T-helper 2 cell treated with Interferon-gamma antibody and Interleukin-4, amounts not matched to agents 5 μg/mL and 100 μg/mL, for 36 hours (primary cell): ENCODE measurements at regions not wholly inside any gene's neighbourhood (a gene's known extent, or its start where the extent isn't known, plus 50 kb on each side); places are given as distances from the start of the nearest gene placed in this dataset.

Experiments used
- DNase-seq: peaks from one replicate; pipeline ENCODE4 v3.0.0; 2021; ENCODE audit warnings: low spot score
- H3K27ac Mint-ChIP-seq: one replicate; pipeline ENCODE4 v1.8.0; 2021; ENCODE audit warnings: mild to moderate bottlenecking, mixed read lengths
- H3K27me3 Mint-ChIP-seq: one replicate; pipeline ENCODE4 v1.8.0; 2021; ENCODE audit warnings: low read depth, mixed read lengths
- H3K36me3 Mint-ChIP-seq: one replicate; pipeline ENCODE4 v1.8.0; 2021; ENCODE audit warnings: low read depth, mixed read lengths
- H3K4me1 Mint-ChIP-seq: one replicate; pipeline ENCODE4 v1.8.0; 2021; ENCODE audit warnings: low read depth, mixed read lengths
- H3K4me3 Mint-ChIP-seq: one replicate; pipeline ENCODE4 v1.8.0; 2022; ENCODE audit warnings: mild to moderate bottlenecking, moderate library complexity, mixed read lengths
- H3K9me3 Mint-ChIP-seq: one replicate; pipeline ENCODE4 v1.8.0; 2021; ENCODE audit warnings: mixed read lengths

DNA sequence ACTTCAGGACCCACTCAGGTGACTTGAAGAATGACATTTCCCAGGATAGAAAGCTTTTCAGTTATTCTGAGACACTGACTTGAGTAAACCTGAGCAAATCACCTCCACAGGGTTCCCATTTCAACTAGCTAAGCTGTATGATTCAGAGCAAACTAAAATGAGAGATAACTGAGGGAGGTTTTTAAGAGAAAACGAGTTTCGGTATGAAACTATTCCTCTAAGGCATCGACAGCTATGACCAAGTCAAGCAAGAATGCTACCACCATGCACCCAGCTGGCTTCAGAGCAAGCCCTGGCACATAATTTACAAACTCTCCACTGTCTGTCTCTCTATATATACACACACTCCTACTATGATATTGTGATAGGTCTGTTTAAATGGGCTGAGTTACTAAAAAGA is 75.4 kb downstream of the PERP start:
- Mint-ChIP-seq H3K9me3 (no peaks in the 10 kb centered on the region), H3K27ac (no peak overlapping the region), H3K4me1 (no peaks in the 10 kb centered on the region), H3K27me3 (peaks cover 12% of the 10 kb centered on the region), H3K4me3 (no peak overlapping the region), H3K36me3 (no peaks in the 10 kb centered on the region)
- no peak for DNase-seq

DNA sequence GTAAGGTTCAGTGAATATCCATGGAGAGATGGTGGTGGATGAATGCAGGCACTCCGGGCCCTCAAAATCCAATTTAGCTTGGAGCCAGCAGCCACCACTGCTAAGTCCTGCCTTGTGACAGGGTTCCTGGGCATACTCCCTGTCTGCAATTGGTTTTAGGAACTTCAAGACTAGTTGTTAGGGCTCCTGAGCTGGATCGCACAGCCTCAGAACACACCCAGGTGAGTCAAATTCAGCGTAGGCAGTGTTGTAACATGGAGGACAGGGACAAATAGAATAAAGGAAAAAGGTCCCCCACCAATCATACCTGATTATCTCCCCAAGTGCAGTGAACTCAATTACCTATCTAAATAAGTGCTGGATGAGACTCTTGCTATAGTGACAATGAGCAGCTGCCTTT is 74.6 kb downstream of the PERP start:
- no peak overlapping the region for H3K27ac Mint-ChIP-seq
- no peak for DNase-seq
- no peaks in the 10 kb centered on the region for H3K36me3 Mint-ChIP-seq
- H3K9me3 Mint-ChIP-seq = no peaks in the 10 kb centered on the region
- H3K27me3 Mint-ChIP-seq = peaks cover 9% of the 10 kb centered on the region
- H3K4me1 Mint-ChIP-seq = no peaks in the 10 kb centered on the region
- H3K4me3 Mint-ChIP-seq = no peak overlapping the region

DNA sequence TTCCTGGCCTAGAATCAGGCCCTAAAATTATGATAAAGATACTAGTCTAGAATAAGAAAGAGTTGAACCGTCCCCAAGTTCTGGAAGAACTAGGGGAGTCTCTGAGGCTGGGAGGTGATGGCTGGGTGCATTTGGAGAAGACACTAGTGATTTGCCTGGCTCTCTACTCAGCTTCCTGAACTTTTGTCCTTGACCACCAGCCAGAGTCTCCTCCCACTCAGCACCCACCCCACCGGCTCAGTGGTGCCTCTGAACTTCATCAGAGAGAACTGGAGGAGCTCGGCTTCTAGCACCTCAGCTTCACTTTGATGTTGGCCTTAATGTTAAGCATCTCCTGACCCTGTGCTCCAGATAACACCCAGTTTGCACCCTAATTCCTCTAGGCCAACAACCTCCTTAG is 73.0 kb downstream of the PERP start:
- no peaks in the 10 kb centered on the region for H3K9me3 Mint-ChIP-seq
- H3K4me1 Mint-ChIP-seq = no peaks in the 10 kb centered on the region
- H3K27ac Mint-ChIP-seq = no peak overlapping the region
- no peak overlapping the region for H3K4me3 Mint-ChIP-seq
- peaks cover 2% of the 10 kb centered on the region for H3K27me3 Mint-ChIP-seq
- no peak for DNase-seq
- no peaks in the 10 kb centered on the region for H3K36me3 Mint-ChIP-seq

DNA sequence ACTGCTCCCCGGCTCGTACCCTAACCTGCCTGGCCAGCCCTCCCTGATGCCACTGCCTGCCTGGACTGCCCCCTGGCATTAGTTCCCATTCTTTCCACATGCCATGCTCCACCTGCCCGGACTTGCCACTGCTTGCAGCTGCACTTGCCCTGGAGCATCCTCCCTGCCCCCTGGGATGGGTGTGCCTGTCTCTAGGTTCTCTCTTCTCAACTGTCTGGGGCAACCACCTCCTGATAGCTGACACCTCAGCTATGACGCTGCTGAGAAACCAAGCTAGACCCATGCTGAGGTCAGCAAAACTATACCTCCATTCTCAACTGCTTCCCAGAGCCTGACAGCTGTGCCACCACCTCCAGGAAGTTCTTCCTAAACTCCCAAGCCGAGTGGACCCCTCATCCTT is 72.1 kb downstream of the PERP start:
- Mint-ChIP-seq H3K4me1 (no peaks in the 10 kb centered on the region), H3K27ac (no peak overlapping the region), H3K36me3 (no peaks in the 10 kb centered on the region), H3K27me3 (peaks cover 2% of the 10 kb centered on the region), H3K4me3 (no peak overlapping the region), H3K9me3 (no peaks in the 10 kb centered on the region)
- no peak for DNase-seq

DNA sequence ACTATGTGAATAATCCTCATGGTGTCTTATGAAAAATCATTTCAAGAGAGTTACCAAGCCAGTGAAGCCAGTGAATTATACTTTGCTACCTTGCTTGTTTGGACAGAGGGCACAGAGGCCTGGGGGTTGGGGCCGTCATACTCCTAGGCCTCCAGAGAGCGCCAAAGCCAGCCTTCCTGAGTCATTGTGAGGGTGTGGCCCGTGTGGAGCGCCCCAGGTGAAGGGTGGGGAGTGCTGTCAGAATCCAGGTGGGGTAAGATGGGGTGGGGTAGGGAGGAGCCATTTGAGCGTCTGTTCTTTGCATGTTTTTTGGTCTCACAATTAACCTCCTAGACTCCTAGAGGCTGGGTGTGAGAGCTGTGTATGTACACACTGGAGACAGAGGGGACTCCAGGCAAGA is 71.1 kb downstream of the PERP start:
- H3K4me1 Mint-ChIP-seq = no peaks in the 10 kb centered on the region
- H3K27ac Mint-ChIP-seq = no peak overlapping the region
- DNase-seq = no peak
- H3K36me3 Mint-ChIP-seq = no peaks in the 10 kb centered on the region
- H3K4me3 Mint-ChIP-seq = no peak overlapping the region
- no peaks in the 10 kb centered on the region for H3K27me3 Mint-ChIP-seq
- H3K9me3 Mint-ChIP-seq = no peaks in the 10 kb centered on the region

DNA sequence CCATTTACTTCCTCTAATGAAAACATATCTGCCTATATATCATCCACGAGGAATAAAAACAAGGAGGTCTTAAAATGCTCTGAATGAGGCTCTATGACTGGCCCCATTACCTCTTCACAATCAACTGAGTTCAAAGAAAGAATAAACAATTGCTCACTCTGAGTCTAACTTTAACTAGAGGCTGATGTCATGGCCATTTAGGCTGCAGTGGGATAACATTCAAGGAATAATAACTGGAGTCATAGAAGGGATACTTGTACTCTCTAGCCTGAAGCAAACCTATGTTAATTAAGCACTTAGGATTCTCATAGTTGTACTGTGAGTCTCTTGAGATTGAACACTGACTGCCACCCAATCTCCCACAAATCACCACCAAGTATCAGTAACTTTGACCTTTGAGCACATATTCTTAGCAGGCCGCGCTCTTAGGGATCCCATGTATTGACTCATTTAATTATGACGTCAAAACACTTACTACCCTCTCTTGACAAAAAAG is 70.2 kb downstream of the PERP start:
- no peak for DNase-seq
- H3K36me3 Mint-ChIP-seq = no peaks in the 10 kb centered on the region

DNA sequence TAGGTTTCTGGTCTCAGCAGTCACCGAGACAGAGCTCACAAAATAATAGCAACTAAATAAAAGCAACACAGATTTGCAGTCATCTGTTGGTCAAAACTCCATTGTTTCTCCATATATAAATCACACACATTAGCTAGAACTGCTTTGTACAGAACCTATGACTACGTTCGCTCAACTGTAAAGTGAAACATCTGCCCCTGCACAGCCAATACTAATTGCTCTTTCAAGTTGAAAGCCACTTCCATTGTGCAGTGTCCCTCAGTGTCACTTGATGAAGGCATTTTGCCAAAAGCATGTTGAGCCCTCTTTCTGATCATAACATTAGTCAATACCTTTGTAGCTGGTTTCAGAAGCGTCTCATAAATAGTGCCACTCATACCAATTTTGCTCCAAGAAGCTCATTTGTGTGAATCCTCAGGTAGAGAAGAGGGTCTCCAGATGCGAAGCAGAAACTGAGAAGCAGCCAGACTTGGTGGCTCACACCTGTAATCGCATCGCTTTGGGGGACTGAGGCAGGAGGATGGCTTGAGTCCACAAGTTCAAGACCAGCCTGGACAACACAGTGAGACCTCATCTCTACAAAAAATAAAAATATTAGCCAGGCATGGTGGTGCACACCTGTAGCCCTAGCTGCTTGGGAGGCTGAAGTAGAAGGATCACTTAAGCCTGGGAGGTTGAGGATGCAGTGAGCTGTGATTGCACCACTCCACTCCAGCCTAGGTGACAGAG is 68.9 kb downstream of the PERP start:
- H3K4me1 Mint-ChIP-seq = no peaks in the 10 kb centered on the region
- H3K27me3 Mint-ChIP-seq = peaks cover 3% of the 10 kb centered on the region
- no peak overlapping the region for H3K4me3 Mint-ChIP-seq
- H3K36me3 Mint-ChIP-seq = no peaks in the 10 kb centered on the region
- no peak for DNase-seq
- H3K27ac Mint-ChIP-seq = no peak overlapping the region
- no peaks in the 10 kb centered on the region for H3K9me3 Mint-ChIP-seq

More for the DNA sequence above, 70.2 kb downstream of the PERP start:
- H3K4me1 Mint-ChIP-seq = no peaks in the 10 kb centered on the region
- H3K4me3 Mint-ChIP-seq = no peak overlapping the region
- H3K9me3 Mint-ChIP-seq = no peaks in the 10 kb centered on the region
- H3K27me3 Mint-ChIP-seq = no peaks in the 10 kb centered on the region
- no peak overlapping the region for H3K27ac Mint-ChIP-seq
